WTC11 (cell line): ENCODE measurements at regions not wholly inside any gene's neighbourhood (a gene's known extent, or its start where the extent isn't known, plus 50 kb on each side); places are given as distances from the start of the nearest gene placed in this dataset.

Source experiments
- ATAC-seq: fragments of 200-7000 bp; cut with Tn5 transposase; 2 replicates; pipeline ENCODE4 v1.10.0; 2021; ENCODE audit warnings: mild to moderate bottlenecking, moderate library complexity
- CTCF ChIA-PET: fragments of 300-600 bp; sonication (Branson Sonifier 250); formaldehyde crosslinking; loops from one replicate; lab custom pipeline; 2021; ENCODE audit warnings: antibody characterized with exemption; lab: Charles Lee
- POLR2A ChIA-PET: fragments of 350-600 bp; sonication (Branson Sonifier 250); formaldehyde crosslinking; loops from one replicate; lab custom pipeline; 2021; ENCODE audit warnings: antibody characterized with exemption; lab: Charles Lee
- DNase-seq: peaks from one replicate; pipeline ENCODE4 v3.0.0; 2021; ENCODE audit warnings: low spot score
- H3K27ac Mint-ChIP-seq: 2 replicates; pipeline ENCODE4 v1.8.0; 2021; ENCODE audit warnings: mixed read lengths
- H3K27me3 Mint-ChIP-seq: 2 replicates; pipeline ENCODE4 v1.8.0; 2021; ENCODE audit warnings: low read depth, mild to moderate bottlenecking, moderate library complexity, mixed read lengths
- H3K36me3 Mint-ChIP-seq: 2 replicates; pipeline ENCODE4 v1.8.0; 2021; ENCODE audit warnings: mixed read lengths
- H3K4me1 Mint-ChIP-seq: 2 replicates; pipeline ENCODE4 v1.8.0; 2022; ENCODE audit warnings: mixed read lengths
- H3K4me3 Mint-ChIP-seq: 2 replicates; pipeline ENCODE4 v1.8.0; 2021; ENCODE audit warnings: mild to moderate bottlenecking, moderate library complexity, mixed read lengths
- H3K9me3 Mint-ChIP-seq: 2 replicates; pipeline ENCODE4 v1.8.0; 2021; ENCODE audit warnings: mixed read lengths
- AFF4 ChIP-seq: sonication (generic); formaldehyde crosslinking; IDR thresholded peaks from 2 replicates; pipeline ENCODE4 v1.8.1; 2023; ENCODE audit warnings: mild to moderate bottlenecking, missing genetic modification reagents, borderline replicate concordance
- ELF4 ChIP-seq: sonication (generic); formaldehyde crosslinking; IDR thresholded peaks from 2 replicates; pipeline ENCODE4 v1.8.1; 2022; ENCODE audit warnings: low read depth, mild to moderate bottlenecking, moderate library complexity, missing genetic modification reagents
- EMX1 ChIP-seq: fragments of 250-450 bp; sonication (Bioruptor Pico); IDR thresholded peaks from 2 replicates; pipeline ENCODE4 v1.8.0; 2021; ENCODE audit warnings: mild to moderate bottlenecking
- FOXK1 ChIP-seq: sonication (generic); formaldehyde crosslinking; IDR thresholded peaks from 2 replicates; pipeline ENCODE4 v1.8.0; 2022; ENCODE audit warnings: mild to moderate bottlenecking, moderate library complexity, missing genetic modification reagents
- IRF1 ChIP-seq: sonication (generic); formaldehyde crosslinking; IDR thresholded peaks from 2 replicates; pipeline ENCODE4 v1.8.0; 2023; ENCODE audit warnings: missing genetic modification reagents
- JAZF1 ChIP-seq: fragments of 250-450 bp; sonication (Bioruptor Pico); IDR thresholded peaks from 2 replicates; pipeline ENCODE4 v1.9.0; 2021; ENCODE audit warnings: moderate library complexity, mild to moderate bottlenecking, inconsistent platforms
- JUN ChIP-seq: sonication (generic); formaldehyde crosslinking; IDR thresholded peaks from 2 replicates; pipeline ENCODE4 v1.8.0; 2023; ENCODE audit warnings: mild to moderate bottlenecking, missing genetic modification reagents
- MAX ChIP-seq: sonication (generic); formaldehyde crosslinking; IDR thresholded peaks from 2 replicates; pipeline ENCODE4 v1.8.0; 2022; ENCODE audit warnings: mild to moderate bottlenecking, missing genetic modification reagents
- MXD4 ChIP-seq: fragments of 250-450 bp; sonication (Bioruptor Pico); IDR thresholded peaks from 2 replicates; pipeline ENCODE4 v1.8.0; 2021; ENCODE audit warnings: mild to moderate bottlenecking, moderate library complexity, borderline replicate concordance
- NFE2L1 ChIP-seq: sonication (generic); formaldehyde crosslinking; IDR thresholded peaks from 2 replicates; pipeline ENCODE4 v1.8.1; 2023; ENCODE audit warnings: missing genetic modification reagents
- NR1H2 ChIP-seq: sonication (generic); formaldehyde crosslinking; IDR thresholded peaks from 2 replicates; pipeline ENCODE4 v1.9.0; 2021; ENCODE audit warnings: mild to moderate bottlenecking, moderate library complexity, missing genetic modification reagents
- NR3C1 ChIP-seq: sonication (generic); formaldehyde crosslinking; conservative IDR thresholded peaks from 2 replicates; pipeline ENCODE4 v1.8.1; 2023; ENCODE audit warnings: low read depth, mild to moderate bottlenecking, missing genetic modification reagents
- PREB ChIP-seq: sonication (generic); formaldehyde crosslinking; IDR thresholded peaks from 2 replicates; pipeline ENCODE4 v1.8.1; 2022; ENCODE audit warnings: mild to moderate bottlenecking, missing genetic modification reagents, moderate library complexity, borderline replicate concordance
- RELA ChIP-seq: sonication (generic); formaldehyde crosslinking; IDR thresholded peaks from 2 replicates; pipeline ENCODE4 v1.8.1; 2022; ENCODE audit warnings: missing genetic modification reagents, mild to moderate bottlenecking, borderline replicate concordance
- SMAD3 ChIP-seq: sonication (generic); formaldehyde crosslinking; IDR thresholded peaks from 2 replicates; pipeline ENCODE4 v1.8.0; 2022; ENCODE audit warnings: missing genetic modification reagents, mild to moderate bottlenecking, borderline replicate concordance
- SMAD4 ChIP-seq: sonication (generic); formaldehyde crosslinking; IDR thresholded peaks from 2 replicates; pipeline ENCODE4 v1.8.0; 2022; ENCODE audit warnings: mild to moderate bottlenecking, missing genetic modification reagents
- SP1 ChIP-seq: sonication (generic); formaldehyde crosslinking; conservative IDR thresholded peaks from 2 replicates; pipeline ENCODE4 v1.8.1; 2022; ENCODE audit warnings: missing genetic modification reagents
- TEAD4 ChIP-seq: sonication (generic); formaldehyde crosslinking; IDR thresholded peaks from 2 replicates; pipeline ENCODE4 v1.8.0; 2022; ENCODE audit warnings: mild to moderate bottlenecking, missing genetic modification reagents
- TP53 ChIP-seq: sonication (generic); formaldehyde crosslinking; IDR thresholded peaks from 2 replicates; pipeline ENCODE4 v1.8.1; 2023; ENCODE audit warnings: mild to moderate bottlenecking, missing genetic modification reagents
- USF1 ChIP-seq: sonication (generic); formaldehyde crosslinking; IDR thresholded peaks from 2 replicates; pipeline ENCODE4 v1.8.0; 2022; ENCODE audit warnings: mild to moderate bottlenecking, missing genetic modification reagents
- ZNF138 ChIP-seq: sonication (generic); formaldehyde crosslinking; conservative IDR thresholded peaks from 2 replicates; pipeline ENCODE4 v1.8.1; 2022; ENCODE audit warnings: mild to moderate bottlenecking, moderate library complexity, missing genetic modification reagents
- ZNF263 ChIP-seq: sonication (generic); formaldehyde crosslinking; IDR thresholded peaks from 2 replicates; pipeline ENCODE4 v1.8.1; 2022; ENCODE audit warnings: low read depth, mild to moderate bottlenecking, moderate library complexity, missing genetic modification reagents
- ZNF425 ChIP-seq: fragments of 250-450 bp; sonication (Bioruptor Pico); conservative IDR thresholded peaks from 2 replicates; pipeline ENCODE4 v1.9.0; 2021; ENCODE audit warnings: mild to moderate bottlenecking
- ZNF671 ChIP-seq: fragments of 250-450 bp; sonication (Bioruptor Pico); IDR thresholded peaks from 2 replicates; pipeline ENCODE4 v1.8.0; 2021; ENCODE audit warnings: mild to moderate bottlenecking

- no peak for TF ChIP-seq ELF4 (CRISPR knock-in tag)
- TF ChIP-seq, all 79 proteins: peak for 0
These were observed 83.6 kb upstream of the EYS start (continued) for GRCh38 chr6:65790666-65791065.

GRCh38 chr6:65787787-65788186, 80.8 kb upstream of the EYS start:
- no peak for ATAC-seq
- no peak for DNase-seq
- Mint-ChIP-seq H3K9me3 (peaks cover 38% of the 10 kb centered on the region), H3K36me3 (peaks cover 34% of the 10 kb centered on the region), H3K27ac (no peak overlapping the region), H3K4me3 (no peak overlapping the region), H3K4me1 (no peaks in the 10 kb centered on the region), H3K27me3 (no peaks in the 10 kb centered on the region)
- POLR2A ChIA-PET, result no interaction called here
- CTCF ChIA-PET, result no interaction called here
- TF ChIP-seq SMAD4 (CRISPR knock-in tag) (no peak), ZNF425 (CRISPR knock-in tag) (no peak), SP1 (no peak), MAX (CRISPR knock-in tag) (no peak), ZNF263 (no peak), EMX1 (CRISPR knock-in tag) (no peak), JAZF1 (CRISPR knock-in tag) (no peak), TP53 (CRISPR knock-in tag) (no peak), NFE2L1 (CRISPR knock-in tag) (no peak), SMAD3 (CRISPR knock-in tag) (no peak), ZNF671 (CRISPR knock-in tag) (no peak), MXD4 (no peak), IRF1 (CRISPR knock-in tag) (no peak), ZNF138 (CRISPR knock-in tag) (no peak), NR3C1 (CRISPR knock-in tag) (no peak), JUN (CRISPR knock-in tag) (no peak), FOXK1 (no peak)

- Mint-ChIP-seq H3K36me3 (peaks cover 29% of the 10 kb centered on the region), H3K9me3 (peaks cover 43% of the 10 kb centered on the region), H3K4me3 (no peak overlapping the region), H3K27ac (no peak overlapping the region), H3K27me3 (no peaks in the 10 kb centered on the region), H3K4me1 (no peaks in the 10 kb centered on the region)
- ChIA-PET POLR2A (no interaction called here), CTCF (no interaction called here)
- no peak for DNase-seq
- TF ChIP-seq RELA (CRISPR knock-in tag), result no peak
- TF ChIP-seq, all 79 proteins: peak for 0
- no peak for ATAC-seq
These were observed 79.8 kb upstream of the EYS start for GRCh38 chr6:65786815-65787214.

GRCh38 chr6:65780691-65781090, 73.7 kb upstream of the EYS start:
- H3K4me1 Mint-ChIP-seq, result peaks cover 3% of the 10 kb centered on the region; the same call in 1 of the 2 replicates
- H3K36me3 Mint-ChIP-seq, result peaks cover 33% of the 10 kb centered on the region
- H3K27ac Mint-ChIP-seq, result no peak overlapping the region
- peaks cover 64% of the 10 kb centered on the region for H3K9me3 Mint-ChIP-seq
- DNase-seq (no peak), ATAC-seq (no peak)
- CTCF ChIA-PET, result no interaction called here
- no peaks in the 10 kb centered on the region; the same call in 1 of the 2 replicates for H3K27me3 Mint-ChIP-seq
- H3K4me3 Mint-ChIP-seq, result no peak overlapping the region
- POLR2A ChIA-PET, result no interaction called here
- TF ChIP-seq AFF4 (CRISPR knock-in tag) (no peak), PREB (CRISPR knock-in tag) (no peak), NR1H2 (no peak), TEAD4 (CRISPR knock-in tag) (no peak), IRF1 (CRISPR knock-in tag) (no peak), USF1 (CRISPR knock-in tag) (no peak), ZNF138 (CRISPR knock-in tag) (no peak)
